Activated CD4-positive, alpha-beta T cell treated with anti-CD3 and anti-CD28 coated beads, Interleukin-10, Interleukin-2, amounts not matched to agents 100 ng/mL and 50 ng/mL, durations not matched to agents 16 hours and 8 hours (primary cell): ENCODE measurements at regions not wholly inside any gene's neighbourhood (a gene's known extent, or its start where the extent isn't known, plus 50 kb on each side); places are given as distances from the start of the nearest gene placed in this dataset.
"Not testable (repeated sequence)": the region's sequence is repeated elsewhere in the genome, so short reads cannot be mapped to it uniquely, and the experiment has no call there.

Experiments used
- DNase-seq: peaks from one replicate; pipeline ENCODE4 v3.0.0-alpha.2; 2020

DNA sequence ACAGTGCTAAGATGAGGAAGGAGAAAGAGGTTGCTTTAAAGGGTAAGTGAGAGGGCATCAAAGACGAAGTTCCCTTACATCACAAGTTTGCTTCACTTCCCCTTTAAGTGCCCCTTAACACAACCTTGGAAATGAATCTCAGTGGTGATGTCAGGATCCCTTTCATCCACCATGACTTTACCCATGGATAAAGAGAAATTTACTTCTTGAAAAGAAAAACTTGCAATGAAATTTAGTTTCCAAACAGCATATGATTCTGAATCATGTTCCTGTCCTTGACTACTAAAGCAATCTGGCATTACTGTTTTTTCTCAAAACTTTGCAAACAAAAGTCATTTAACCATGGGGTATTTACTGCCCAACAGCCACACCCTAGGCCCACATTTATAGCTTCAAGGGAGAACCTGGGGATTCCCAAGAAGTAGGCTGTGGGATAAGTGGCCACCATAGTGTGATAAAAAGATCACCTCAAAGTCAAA, 135.9 kb downstream of the ITGB8 start:
- no peak for DNase-seq

DNA sequence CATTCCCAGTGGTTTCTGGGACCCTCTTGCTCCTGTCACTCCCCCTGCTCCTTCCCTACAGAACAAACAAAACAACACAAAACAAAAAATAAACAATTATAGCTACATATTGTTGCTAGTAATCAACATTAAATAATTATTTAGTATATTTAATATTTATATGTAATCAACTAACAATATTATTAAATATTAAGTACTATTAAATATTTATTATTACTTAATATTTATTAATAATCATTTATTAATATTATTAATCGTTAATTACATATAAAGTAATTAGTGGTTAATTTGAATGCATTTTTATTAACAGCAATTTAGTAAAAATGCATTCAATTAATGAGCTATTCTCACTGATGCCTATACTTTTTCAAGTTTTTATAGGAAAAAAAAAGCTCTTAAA, 139.4 kb downstream of the ITGB8 start:
- DNase-seq, result no peak

DNA sequence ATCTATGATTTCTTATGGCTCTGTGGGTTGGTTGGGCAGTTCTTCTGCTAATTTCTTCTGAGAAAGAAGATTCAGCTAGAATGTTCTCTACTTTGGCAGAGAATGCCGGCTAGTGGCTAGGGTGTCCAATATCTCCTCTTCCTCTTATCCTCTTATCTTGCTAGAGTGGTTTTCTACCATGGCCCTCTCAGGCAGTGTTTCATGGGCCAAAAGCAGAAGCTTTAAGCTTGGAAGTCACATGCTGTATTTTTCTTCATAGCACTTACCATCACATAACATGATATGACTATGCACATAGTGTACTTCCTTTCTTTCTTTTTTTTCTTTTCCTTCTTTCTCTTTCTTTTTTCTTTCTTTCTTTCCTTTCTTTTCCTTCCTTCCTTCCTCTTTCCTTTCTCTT, 140.0 kb downstream of the ITGB8 start:
- DNase-seq, result no peak

DNA sequence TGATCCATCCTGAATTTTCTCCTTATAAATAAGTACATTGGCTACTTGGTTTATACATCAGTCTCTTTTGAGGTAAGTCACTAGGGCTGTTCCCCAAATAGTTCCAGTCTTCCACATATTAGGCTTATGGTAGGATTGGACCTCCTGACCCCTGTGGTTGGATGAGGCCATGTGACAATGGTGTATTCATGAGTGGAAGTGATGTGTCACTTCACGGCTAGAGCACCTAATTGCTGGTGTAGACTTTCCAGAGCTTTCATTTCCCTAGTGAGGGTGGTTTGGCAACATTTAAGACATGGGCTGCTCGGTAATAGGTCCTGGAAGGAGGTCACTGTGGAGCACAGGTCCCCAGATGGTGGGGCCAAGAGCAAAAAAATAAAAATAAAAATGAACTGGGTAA, 141.2 kb upstream of the ABCB5 start:
- DNase-seq, result no peak

DNA sequence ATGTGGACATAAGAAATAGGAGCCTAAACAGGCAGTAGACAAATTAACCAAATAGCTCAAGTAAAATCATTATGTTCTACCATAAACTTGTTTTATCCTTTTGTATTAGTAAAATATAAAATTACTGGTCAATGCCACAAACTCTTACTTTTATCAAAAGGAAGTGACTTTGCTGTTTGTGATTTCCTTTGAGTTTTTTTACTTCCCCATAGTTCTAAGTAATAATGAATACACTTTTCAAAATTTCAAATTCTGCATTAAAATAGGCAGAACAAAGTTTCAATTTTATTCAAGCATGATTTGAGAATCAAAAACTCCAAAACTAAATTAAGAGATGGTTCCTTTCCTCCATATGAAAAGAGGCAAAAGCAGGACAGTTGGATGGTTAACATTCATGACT, 139.7 kb upstream of the ABCB5 start:
- DNase-seq, result no peak

DNA sequence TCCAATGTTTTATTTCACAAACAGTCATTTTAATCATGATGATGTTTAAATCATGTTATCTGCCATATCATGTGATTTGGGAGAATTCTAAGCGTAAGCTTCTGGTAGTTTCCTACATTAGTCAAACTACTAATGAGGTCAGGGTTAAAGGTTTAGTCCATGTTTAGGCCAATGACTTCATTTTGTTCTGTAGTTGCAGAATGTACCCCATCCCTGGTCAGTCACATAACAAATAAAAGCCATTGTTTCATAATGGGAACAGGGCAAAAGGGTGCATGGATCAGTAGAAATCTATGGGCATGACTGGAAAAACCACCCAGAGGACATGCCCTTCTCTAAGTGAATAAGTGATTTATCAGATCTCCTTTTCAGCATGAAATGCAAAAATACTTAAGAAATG, 138.4 kb upstream of the ABCB5 start:
- DNase-seq, result no peak

DNA sequence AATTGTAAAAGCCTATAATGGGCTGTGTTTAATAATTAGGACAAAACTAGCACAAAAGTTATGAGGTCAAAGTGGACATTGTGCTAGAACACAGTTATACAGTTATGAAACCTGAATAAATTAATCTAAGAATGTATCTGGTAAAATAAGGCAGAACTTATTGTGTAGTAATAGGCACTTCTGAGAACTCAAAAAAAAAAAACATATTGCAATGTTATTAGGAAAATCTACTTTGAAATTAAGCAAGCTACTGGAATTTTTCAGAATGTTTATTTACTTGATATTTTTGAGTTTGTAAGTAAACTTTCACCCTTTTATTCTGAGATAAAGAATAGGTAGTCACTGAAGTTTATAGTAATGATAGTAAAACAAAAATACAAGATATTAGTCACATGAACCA, 135.8 kb upstream of the ABCB5 start:
- DNase-seq, result no peak

DNA sequence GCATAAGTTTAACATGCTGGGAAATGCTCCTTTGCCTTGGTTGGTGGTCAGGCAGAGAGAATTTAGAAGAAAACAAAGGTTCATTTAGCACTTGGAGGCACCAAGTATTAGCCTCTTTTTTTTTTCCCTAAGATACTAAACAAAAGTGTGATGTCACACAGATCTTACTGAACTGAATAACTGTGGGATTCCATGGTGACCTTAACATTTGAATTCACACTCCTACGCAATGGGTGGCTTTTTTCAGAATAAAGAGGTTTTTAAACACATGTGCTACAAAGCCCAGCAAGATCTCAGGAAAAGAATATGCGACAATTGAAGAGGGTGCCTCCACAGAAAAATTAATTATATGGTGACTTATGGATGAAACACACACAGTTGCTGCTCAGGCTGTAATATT, 133.4 kb upstream of the ABCB5 start:
- DNase-seq, result no peak

DNA sequence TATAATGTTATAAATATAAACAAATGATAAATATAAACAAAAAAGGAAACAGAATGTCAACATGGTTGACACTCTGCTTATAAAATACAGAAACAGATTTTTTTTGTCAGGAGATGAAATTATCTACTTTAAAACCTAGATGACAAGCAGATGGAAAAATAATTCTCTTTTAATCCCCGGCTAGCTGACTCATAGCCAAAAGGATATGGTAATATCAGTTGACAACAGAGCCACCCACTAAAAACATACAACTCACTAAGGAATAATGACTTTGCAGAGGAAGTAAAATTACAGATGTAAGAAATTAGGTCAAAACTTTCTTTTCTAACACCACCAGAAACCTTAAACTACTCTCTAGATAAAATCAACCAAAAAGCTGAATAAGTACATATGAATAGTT, 131.1 kb upstream of the ABCB5 start:
- no peak for DNase-seq

DNA sequence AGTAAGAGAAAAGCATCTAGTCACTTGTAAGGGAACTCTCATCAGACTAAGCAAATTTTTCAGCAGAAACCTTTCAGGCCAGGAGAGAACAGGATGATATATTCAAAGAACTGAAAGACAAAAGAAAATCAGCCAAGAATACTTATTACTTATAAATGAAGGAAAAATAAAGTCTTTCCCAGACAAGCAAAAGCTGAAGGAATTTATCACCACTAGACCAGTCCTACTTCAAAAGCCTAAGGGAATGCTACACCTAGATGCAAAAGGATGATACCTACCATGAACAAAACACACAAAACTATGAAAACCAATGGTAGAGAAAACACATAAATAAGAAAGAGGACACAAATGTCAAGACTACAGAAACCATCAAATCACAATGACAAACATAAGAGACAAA, 126.6 kb upstream of the ABCB5 start:
- no peak for DNase-seq

DNA sequence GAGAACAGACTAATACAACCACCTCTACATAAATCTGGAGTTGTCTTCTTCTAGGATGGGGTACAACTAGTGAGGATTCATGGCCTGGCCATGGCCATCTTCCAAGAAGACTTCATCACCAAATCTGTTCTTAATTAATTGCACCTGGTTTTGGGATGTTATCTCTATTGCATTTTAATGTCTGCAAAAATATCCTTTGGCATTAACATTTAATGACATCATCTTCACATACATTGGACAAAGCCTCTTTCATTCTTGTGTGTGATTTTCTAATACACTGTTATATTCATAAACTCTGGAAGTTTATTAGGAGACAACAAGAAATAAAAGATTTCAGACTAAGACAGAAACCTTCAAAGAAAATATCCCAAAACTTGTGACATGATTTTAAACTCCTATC, 124.2 kb upstream of the ABCB5 start:
- DNase-seq, result no peak

DNA sequence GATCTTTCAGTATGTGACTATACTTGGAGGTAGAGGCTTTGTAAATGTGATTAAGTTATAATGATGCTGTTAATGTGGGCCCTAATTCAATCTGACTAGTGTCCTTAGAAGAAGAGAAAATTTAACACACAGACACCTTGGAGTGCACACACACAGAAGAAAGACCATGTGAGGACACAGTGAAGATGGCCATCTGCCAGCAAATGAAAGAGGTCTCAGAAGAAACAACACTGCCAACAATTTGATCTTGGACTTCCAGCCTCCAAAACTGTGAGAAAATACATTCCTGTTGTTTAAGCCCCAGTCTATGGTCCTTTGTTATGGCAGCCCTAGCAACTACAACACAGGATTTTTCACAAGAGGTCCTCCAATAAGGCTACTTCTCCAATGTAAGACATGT, 120.9 kb upstream of the ABCB5 start:
- DNase-seq, result no peak

DNA sequence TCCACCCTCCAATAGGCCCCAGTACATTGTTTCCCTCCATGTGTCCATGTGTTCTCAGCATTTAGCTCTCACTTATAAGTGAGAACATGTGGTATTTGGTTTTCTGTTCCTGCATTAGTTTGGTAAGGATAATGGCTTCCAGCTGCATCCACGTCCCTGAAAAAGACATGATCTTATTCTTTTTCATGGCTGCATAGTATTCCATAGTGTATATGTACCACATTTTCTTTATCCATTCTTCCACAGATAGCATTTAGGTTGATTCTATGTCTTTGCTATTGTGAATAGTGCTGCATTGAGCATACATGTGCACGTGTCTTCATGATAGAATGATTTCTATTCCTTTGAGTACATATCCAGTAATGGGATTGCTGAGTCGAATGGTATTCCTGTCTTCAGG, 114.0 kb upstream of the ABCB5 start:
- not testable (repeated sequence) for DNase-seq

DNA sequence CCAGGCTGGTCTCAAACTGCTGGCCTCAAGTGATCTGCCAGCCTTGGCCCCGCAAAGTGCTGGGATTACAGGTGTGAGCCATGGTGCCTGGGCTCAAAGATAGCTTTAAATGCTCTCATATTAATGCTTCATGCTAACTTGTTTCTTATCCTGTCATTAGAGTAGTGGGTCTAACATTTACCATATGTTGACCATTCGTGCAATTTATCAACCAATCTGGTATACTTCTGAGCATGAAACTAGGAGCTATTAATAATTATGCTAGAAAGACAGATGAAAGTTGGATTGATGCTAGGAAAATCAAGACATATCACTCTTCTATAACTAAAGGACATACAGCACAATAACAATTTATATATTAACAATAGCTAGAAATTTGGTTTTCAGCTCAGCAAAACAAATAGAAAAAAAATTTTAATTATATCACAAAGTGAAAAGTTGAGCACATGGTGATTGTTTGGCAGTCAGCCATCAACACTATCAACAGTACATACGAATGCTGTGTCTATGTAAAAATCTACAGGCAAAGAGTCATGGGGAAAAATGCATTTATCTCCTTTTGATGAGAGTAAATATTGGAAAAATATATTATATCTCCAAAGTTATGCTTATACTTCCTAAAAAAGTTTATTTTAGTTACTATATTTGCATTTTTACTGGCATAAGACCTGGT, 112.1 kb upstream of the ABCB5 start:
- DNase-seq, result no peak

DNA sequence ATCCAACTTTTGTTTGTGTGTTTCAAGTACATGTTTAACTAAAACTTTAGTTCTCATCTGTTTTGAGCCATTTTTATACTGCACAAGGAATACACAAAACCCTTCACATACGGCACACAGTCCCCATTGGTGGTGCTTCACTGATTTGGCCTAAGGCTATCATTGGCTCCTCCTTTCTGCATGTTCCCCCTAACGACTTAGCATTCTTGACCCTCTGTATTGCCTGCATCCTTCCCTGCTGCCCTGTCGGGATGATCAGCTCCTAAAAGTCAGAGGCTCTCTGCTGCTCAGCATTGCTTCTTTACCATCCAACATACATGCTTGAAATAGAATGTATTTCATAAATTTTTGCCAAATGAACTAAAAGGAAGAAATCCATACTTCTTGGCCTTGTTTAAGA, 111.4 kb upstream of the ABCB5 start:
- DNase-seq, result no peak

DNA sequence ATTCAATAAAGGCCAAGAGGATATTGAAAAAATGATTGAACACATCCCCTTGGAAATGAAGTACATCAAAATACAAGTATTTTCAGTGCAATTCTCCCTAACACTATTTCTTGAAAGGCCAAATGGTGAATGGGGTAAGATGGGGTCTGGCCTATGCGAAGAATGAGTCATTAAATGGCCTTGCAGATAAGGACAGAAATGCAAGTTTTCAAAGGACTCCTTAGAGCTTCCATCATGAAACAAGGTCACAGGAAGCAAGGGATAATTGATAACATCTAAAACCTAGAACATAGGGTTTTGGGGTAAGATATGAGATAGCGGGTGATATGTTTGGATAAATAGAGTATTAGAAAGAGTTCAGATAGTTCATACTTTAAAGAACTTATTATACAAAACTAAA, 109.3 kb upstream of the ABCB5 start:
- DNase-seq, result no peak

DNA sequence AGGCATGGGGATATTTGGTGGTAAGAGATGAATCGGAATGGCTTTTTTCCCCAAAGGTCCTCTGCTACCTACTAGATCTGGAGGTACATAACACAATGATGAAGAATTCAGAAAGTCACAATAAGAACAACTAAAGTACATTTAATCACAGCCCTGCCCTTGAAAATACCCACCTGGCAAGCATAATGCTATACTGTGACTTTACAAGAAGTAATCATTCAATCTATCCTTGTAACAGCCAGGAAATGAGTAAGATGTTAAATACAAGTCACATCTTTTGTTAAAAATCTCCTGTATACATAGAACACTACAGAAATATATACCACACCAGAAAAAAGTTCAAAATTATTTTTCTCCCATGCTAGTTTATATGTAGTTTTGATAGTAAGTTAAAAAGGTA, 108.3 kb upstream of the ABCB5 start:
- DNase-seq, result no peak

DNA sequence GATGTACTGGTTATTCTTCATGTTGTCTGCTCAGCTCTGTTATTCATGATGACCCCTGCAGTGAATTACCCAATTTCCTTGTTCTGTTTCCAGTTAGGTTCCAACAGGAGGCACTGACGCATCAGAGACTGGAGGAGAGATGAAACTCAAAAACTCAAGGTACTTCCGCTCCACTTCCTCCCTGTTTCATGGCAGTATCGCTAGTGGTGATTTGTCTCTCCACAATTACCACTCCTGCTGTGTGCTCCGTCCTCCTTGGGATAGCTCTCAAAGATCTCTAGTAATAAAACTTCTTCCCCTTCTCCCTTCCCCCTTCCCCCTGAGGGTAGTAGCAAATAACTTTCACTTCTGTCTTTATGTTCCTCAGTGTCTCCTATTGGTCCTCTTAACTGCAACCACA, 107.4 kb upstream of the ABCB5 start:
- DNase-seq, result no peak

DNA sequence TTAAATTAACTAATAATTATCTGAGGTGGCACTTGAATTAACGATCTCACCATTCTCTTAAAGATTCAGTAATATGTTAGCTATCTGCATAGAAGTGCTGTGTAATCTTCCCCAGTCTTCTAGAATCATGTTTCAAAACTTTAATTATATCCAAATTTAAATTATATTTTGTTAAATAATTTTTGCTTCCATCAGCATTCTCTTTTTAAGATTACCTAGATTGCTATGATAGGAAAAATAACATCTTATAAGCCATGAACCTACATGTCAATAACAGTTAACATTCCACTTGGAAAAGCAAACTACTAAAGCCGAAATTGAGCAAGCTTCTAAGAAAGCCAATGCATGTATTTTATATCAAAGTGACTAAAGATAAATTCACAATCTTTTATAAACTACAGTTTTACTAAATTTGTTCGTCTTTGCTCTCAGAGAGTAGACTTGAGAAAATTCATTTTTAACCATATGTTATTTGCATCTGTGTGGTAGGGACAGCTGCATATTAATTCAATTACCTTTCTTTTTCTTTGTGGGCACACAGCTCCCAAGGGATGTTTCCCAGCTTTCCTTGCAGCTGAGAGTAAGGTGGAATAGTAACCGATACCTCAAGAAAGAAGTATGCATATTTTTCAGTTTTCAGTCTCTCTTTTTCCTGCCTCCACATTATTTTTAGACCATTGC, 105.4 kb upstream of the ABCB5 start:
- DNase-seq, result no peak

DNA sequence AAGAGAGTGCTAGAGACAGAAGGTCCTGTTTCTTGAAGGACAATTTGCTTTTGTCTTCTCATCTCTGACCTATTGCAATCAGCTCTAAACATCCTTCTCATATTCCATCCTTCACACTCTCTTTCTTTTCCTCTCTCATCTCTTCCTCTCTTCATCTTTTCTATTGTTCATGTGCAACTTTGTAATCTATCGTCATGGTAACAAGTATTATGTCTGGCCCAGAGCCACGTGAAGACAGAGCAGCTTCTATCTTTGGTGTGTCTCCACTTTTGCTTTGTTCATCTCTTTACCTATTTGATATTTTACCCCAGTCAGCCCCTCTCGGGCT, 104.9 kb upstream of the ABCB5 start:
- no peak for DNase-seq

DNA sequence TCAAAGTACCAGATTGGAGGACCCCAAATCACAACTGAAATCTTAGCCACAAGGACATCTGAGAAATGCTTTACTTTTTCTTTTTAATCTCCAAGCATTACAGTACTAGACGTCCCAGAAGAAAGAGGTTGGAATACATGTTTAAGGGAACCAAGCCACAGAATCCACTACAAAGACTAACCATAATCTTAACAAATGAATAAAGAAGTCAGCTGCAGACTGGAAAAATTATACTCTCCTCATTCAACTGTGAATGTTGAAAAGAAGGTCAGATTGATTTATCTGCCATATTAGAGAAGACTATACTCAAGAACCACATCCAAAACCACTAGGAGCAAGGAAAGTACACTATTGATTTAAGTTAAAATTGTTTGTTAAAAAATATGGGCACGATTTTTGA, 102.1 kb upstream of the ABCB5 start:
- DNase-seq, result no peak

DNA sequence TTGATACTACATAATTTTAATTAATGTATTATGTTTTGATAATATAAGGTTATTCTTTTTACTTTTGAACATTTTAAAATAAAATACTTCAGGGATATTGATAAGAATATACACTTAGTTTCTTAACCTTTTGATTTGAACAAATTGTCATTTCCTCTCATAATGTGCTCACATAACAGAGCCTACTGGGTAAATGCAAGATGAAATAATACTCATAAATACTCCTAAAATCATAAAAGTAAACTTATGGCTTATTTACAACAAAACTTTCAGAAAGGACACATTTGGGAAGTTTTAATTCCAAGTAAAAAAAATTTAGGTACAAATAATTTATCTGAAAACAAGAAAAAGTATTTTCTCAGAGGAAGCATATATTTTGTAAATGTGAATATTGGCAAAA, 101.6 kb upstream of the ABCB5 start:
- no peak for DNase-seq

DNA sequence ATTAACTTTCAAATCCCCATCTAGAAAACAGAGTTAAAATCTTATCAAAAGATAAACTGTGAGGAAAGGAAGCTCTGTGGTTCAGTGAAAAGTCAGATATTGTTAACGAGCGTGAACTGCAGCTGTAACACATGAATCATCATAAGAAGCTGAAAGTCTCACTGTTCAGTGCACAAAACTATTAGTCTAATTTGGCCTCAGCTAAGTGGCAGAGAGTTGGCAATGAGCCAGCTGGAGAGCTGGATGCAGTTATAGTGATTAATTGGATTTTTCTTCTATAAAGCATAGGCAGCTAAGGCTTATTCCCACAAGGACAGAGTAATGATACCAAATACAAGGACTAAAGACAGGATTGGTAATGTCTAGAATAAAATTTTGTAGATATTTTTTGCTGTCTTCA, 101.1 kb upstream of the ABCB5 start:
- no peak for DNase-seq

DNA sequence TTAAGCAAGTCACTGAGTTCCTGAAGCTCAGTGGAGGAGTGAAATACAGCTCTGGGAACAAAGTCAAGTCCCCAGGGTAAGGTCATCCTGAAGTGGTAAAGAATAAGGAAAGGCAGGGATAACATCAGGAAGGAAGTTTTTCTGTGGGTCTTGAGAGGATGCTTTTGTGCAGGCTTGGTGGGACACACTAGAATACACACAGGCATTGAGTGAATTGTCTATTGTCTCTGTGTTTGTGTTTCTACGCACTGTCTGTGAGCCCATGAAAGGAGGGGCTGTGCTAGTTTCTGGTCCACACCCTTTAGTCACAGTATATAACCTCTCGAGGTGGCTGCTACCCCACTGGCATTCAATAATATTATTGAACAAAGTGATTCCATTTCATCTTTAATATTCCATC, 95.8 kb upstream of the ABCB5 start:
- DNase-seq, result no peak

DNA sequence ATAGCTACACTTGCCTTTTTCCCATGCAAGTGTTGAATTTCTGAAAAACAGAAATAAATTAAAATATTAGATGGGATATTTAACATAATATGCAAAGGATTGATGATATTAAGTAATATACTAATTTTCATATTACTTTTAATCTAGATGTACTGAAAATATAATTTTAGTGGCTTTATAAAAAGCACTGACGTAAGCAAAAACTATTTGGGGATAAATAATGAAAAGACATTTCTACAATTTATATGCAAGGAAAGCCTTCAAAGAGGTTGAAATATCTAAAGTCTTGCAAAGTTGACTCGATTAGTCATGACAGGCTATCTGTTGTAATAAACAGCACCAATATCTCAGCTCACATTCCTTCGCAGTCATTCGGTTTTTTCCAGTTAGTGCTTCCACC, 94.9 kb upstream of the ABCB5 start:
- no peak for DNase-seq
